GM18502 (cell line): ENCODE measurements at regions not wholly inside any gene's neighbourhood (a gene's known extent, or its start where the extent isn't known, plus 50 kb on each side); places are given as distances from the start of the nearest gene placed in this dataset.
"Not testable (repeated sequence)": the region's sequence is repeated elsewhere in the genome, so short reads cannot be mapped to it uniquely, and the experiment has no call there.

Source experiments
- ATAC-seq: cut with Tn5 transposase; IDR thresholded peaks from one replicate; pipeline ENCODE4 v1.9.1; 2021; ENCODE audit warnings: mild to moderate bottlenecking; ENCODE audit not compliant: unreplicated experiment, poor library complexity

GRCh38 chr21:7955358-7956073 is 2565.9 kb upstream of the TPTE start:
- not testable (repeated sequence) for ATAC-seq

GRCh38 chr21:7956074-7956452 is 2565.3 kb upstream of the TPTE start:
- not testable (repeated sequence) for ATAC-seq

- not testable (repeated sequence) for ATAC-seq
Observed at GRCh38 chr21:7956998-7957712, 2564.2 kb upstream of the TPTE start.

- no peak for ATAC-seq
Observed at GRCh38 chr21:7957713-7958064, 2563.7 kb upstream of the TPTE start.
